Endodermal cell (in vitro differentiated cells): ENCODE measurements at regions not wholly inside any gene's neighbourhood (a gene's known extent, or its start where the extent isn't known, plus 50 kb on each side); places are given as distances from the start of the nearest gene placed in this dataset.

Experiments
- DNase-seq: peaks from one replicate; pipeline ENCODE4 v3.0.0-alpha.2; 2017
- H3K27ac ChIP-seq: 2 replicates; pipeline ENCODE4 v1.5.1; 2013; ENCODE audit warnings: mild to moderate bottlenecking, low read depth, low read length, moderate library complexity
- H3K27me3 ChIP-seq: 2 replicates; pipeline ENCODE4 v1.6.1; 2013; ENCODE audit warnings: mild to moderate bottlenecking, low read length, moderate library complexity; ENCODE audit not compliant: insufficient read depth, control insufficient read depth, poor library complexity, severe bottlenecking
- H3K36me3 ChIP-seq: 2 replicates; pipeline ENCODE4 v1.7.0; 2013; ENCODE audit warnings: mild to moderate bottlenecking, low read length, moderate library complexity; ENCODE audit not compliant: control insufficient read depth, insufficient read depth
- H3K4me1 ChIP-seq: one replicate; pipeline ENCODE4 v1.7.0; 2013; ENCODE audit warnings: low read length; ENCODE audit not compliant: control insufficient read depth, insufficient read depth
- H3K4me3 ChIP-seq: 2 replicates; pipeline ENCODE4 v1.5.1; 2013; ENCODE audit warnings: mild to moderate bottlenecking, low read length, moderate library complexity
- H3K9ac ChIP-seq: 2 replicates; pipeline ENCODE4 v1.6.1; 2013; ENCODE audit warnings: mild to moderate bottlenecking, low read length, moderate library complexity; ENCODE audit not compliant: poor library complexity, severe bottlenecking; ENCODE audit errors: extremely low read depth
- H3K9me3 ChIP-seq: 2 replicates; pipeline ENCODE4 v1.6.1; 2013; ENCODE audit warnings: mild to moderate bottlenecking, low read length, moderate library complexity; ENCODE audit not compliant: control insufficient read depth
- H3K27ac Mint-ChIP-seq: 2 replicates; pipeline ENCODE4 v1.8.0; 2020; ENCODE audit warnings: mixed read lengths
- H3K27me3 Mint-ChIP-seq: 2 replicates; pipeline ENCODE4 v1.8.0; 2021; ENCODE audit warnings: mild to moderate bottlenecking, mixed read lengths; ENCODE audit not compliant: insufficient read depth
- H3K36me3 Mint-ChIP-seq: 2 replicates; pipeline ENCODE4 v1.8.0; 2020; ENCODE audit warnings: low read depth, mixed read lengths
- H3K4me1 Mint-ChIP-seq: 2 replicates; pipeline ENCODE4 v1.8.0; 2020; ENCODE audit warnings: mixed read lengths
- H3K4me3 Mint-ChIP-seq: 2 replicates; pipeline ENCODE4 v1.8.0; 2020; ENCODE audit warnings: mild to moderate bottlenecking, moderate library complexity, mixed read lengths
- H3K9me3 Mint-ChIP-seq: 2 replicates; pipeline ENCODE4 v1.8.0; 2020; ENCODE audit warnings: mild to moderate bottlenecking, mixed read lengths
- CTCF ChIP-seq: fragments of 200-600 bp; sonication (generic); conservative IDR thresholded peaks from 2 replicates; pipeline ENCODE4 v1.5.0; 2021; ENCODE audit warnings: antibody characterized with exemption, mild to moderate bottlenecking
- WGBS, 2 experiments: methylation state at CpG; one replicate each; pipeline versions ENCODE4 v1.1.5 to v1.1.7; 2013; ENCODE audit warnings: missing lambda C conversion rate in 2 of 2, mixed read lengths in 1 of 2; ENCODE audit not compliant: insufficient coverage in 1 of 2, insufficient read length in 1 of 2; 5-methylcytosine and 5-hydroxymethylcytosine counted together

- Histone ChIP-seq H3K9ac (no peak overlapping the region), H3K4me3 (no peak overlapping the region), H3K36me3 (no peaks in the 10 kb centered on the region), H3K4me1 (peaks cover 8% of the 10 kb centered on the region), H3K27me3 (no peaks in the 10 kb centered on the region), H3K27ac (no peak overlapping the region), H3K9me3 (no peaks in the 10 kb centered on the region)
- peaks cover 53% of the 10 kb centered on the region for H3K4me1 Mint-ChIP-seq
- no peak overlapping the region for H3K4me3 Mint-ChIP-seq
- no peak for DNase-seq
- no peak for TF ChIP-seq CTCF
- H3K27ac Mint-ChIP-seq, result no peak overlapping the region
- no peaks in the 10 kb centered on the region for H3K36me3 Mint-ChIP-seq
- no peaks in the 10 kb centered on the region for H3K27me3 Mint-ChIP-seq
- no peaks in the 10 kb centered on the region for H3K9me3 Mint-ChIP-seq
These were observed 269.0 kb downstream of the NOVA1 start for GRCh38 chr14:26328791-26329190.

- Histone ChIP-seq H3K4me1 (no peaks in the 10 kb centered on the region), H3K9me3 (no peaks in the 10 kb centered on the region), H3K36me3 (no peaks in the 10 kb centered on the region), H3K27ac (no peak overlapping the region), H3K4me3 (no peak overlapping the region), H3K27me3 (no peaks in the 10 kb centered on the region), H3K9ac (no peak overlapping the region)
- Mint-ChIP-seq H3K9me3 (no peaks in the 10 kb centered on the region), H3K27ac (no peak overlapping the region), H3K4me3 (no peak overlapping the region), H3K27me3 (no peaks in the 10 kb centered on the region), H3K36me3 (no peaks in the 10 kb centered on the region), H3K4me1 (peaks cover 35% of the 10 kb centered on the region)
- 67 to 91% methylated on average over 5 of the region's 5 CpGs for WGBS, 2 experiments
- DNase-seq, result no peak
- TF ChIP-seq CTCF, result no peak
These were observed 274.0 kb downstream of the NOVA1 start for GRCh38 chr14:26323869-26324268.

GRCh38 chr14:26320886-26321285 lies 276.9 kb downstream of the NOVA1 start:
- no peaks in the 10 kb centered on the region for H3K36me3 Mint-ChIP-seq
- H3K4me1 Mint-ChIP-seq, result peaks cover 22% of the 10 kb centered on the region
- Histone ChIP-seq H3K4me1 (no peaks in the 10 kb centered on the region), H3K9me3 (peaks cover 4% of the 10 kb centered on the region), H3K4me3 (no peak overlapping the region), H3K9ac (no peak overlapping the region), H3K27me3 (no peaks in the 10 kb centered on the region), H3K27ac (no peak overlapping the region), H3K36me3 (no peaks in the 10 kb centered on the region)
- H3K27me3 Mint-ChIP-seq, result no peaks in the 10 kb centered on the region
- whole genome bisulfite sequencing, 2 experiments, result 89 to 100% methylated on average over 2 of the region's 2 CpGs
- no peak overlapping the region for H3K4me3 Mint-ChIP-seq
- no peak overlapping the region for H3K27ac Mint-ChIP-seq
- no peaks in the 10 kb centered on the region for H3K9me3 Mint-ChIP-seq
- TF ChIP-seq CTCF, result no peak
- DNase-seq, result no peak
